ENCODE measurements at regions not wholly inside any gene's neighbourhood (a gene's known extent, or its start where the extent isn't known, plus 50 kb on each side); places are given as distances from the start of the nearest gene placed in this dataset.

DNA sequence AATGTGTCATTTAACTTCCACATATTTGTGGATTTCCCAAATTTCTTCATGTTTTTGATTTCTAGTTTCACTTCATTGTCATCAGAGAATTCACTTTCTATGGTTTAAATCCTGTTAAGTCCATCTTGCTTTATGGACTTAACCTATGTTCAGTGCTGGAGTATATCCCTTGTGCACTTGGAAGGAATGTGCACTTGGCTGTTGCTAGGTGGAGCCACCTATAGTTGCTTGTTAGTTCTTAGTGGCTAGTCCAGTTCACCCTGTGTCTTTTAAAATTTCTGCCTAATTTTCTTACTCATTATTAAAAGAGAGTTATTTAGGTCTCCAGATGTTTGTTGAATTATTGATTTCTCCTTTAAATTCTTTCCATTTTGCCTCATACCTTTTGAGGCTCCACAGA is 1472.5 kb upstream of the CDH6 start:
- DNase-seq (ENCODE audit: low read depth, low spot score), result no peak

DNA sequence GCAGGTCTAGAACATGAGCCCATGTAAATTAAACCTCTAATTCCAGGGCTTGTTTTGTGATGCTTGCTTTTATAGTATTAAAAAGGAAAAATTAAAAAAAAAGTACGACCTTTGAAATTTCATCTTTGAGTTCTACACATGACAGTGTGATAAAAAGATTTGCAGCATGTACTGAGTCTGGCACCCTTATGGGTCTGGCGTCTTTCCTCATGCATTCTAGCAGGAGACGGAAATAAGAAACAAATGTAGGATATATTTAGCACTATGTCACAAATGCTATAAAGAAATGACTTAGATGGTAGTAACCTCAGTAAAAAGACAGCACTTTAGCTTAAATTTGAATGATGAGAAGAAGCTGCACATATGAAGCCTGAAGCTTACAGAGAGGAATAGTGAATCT is 1474.3 kb upstream of the CDH6 start:
- DNase-seq (ENCODE audit: low read depth, low spot score), result no peak

DNA sequence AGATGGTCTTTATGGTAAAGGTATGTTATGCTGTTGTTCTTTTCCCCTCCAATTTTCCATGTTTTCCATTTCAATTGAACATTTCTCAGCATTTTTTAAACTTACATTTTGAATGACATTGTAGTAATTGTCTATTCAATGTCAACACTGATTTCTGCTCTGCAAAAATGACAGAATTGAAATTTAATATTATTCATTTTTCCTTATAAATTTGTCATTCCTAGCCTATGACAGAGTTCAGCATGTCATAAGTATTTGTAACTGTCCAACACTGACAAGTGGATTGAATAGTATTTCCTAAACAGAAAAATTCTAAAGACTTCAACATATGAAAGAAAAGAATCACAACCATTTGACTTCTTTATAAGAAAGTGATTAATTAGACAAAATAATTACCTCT is 1478.3 kb upstream of the CDH6 start:
- no peak for DNase-seq (ENCODE audit: low read depth, low spot score)

DNA sequence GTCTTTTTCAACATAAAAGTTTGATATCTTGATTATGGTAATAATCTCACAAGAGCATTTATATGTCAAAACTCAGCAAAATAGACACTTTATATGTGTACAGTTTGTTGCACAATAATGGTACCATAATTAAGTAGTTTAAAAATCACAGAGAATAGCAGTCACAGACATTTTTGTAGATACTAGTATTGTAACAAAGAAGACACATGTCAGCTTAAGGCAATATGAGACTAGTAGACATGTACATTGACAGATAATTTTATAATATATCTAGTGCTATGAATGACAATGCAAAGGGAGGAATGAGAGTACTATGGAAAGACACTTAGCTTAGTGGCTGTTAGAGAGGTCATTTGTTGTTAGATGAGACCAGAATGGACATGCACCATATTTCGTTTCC is 1490.6 kb upstream of the CDH6 start:
- no peak for DNase-seq (ENCODE audit: low read depth, low spot score)

DNA sequence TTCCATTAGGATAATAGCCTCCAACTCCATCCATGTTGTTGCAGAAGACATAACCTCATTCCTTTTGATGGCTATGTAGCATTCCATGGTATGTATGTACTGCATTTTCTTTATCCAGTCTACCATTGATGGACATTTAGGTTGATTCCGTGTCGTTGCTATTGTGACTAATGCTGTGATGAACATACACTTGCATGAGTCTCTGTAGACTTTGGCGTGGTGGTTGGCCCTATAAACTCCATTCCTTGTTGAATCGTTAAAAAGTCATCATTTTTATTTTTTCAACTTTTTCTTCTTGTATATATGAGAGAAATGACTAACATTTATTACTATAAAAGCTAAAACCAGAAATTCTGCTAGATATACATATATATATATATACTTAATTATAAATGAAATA is 1491.9 kb upstream of the CDH6 start:
- no peak for DNase-seq (ENCODE audit: low read depth, low spot score)

DNA sequence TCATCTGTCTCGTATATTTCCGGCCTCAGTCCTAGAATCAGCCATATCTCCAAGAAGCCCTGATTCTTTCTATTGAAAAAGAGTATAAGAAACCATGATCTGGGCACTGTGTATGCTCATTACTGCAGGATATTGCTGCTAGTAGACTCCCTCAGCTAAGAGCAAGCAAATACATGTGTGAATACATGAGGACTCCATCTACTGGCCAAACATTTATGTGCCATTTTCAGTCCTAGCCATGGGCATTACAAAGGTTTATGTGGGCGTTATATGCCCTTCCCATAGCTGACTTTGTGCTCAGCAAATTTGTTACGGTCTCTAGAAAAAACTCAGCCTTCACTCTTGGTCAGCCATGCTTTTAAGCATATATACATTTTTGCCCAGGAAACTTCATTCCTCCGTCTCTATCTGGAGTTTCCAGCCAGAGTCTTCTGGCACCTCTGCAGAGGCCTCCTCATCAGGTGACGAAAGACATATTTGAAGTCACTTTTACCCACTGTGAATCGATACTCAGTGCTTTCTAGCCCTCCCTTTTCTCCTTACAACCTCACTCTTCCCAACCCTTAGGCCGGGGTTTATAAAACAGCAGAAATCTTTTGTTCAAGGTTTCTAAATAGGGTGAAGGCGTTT is 1495.6 kb upstream of the CDH6 start:
- no peak for DNase-seq (ENCODE audit: low read depth, low spot score)

DNA sequence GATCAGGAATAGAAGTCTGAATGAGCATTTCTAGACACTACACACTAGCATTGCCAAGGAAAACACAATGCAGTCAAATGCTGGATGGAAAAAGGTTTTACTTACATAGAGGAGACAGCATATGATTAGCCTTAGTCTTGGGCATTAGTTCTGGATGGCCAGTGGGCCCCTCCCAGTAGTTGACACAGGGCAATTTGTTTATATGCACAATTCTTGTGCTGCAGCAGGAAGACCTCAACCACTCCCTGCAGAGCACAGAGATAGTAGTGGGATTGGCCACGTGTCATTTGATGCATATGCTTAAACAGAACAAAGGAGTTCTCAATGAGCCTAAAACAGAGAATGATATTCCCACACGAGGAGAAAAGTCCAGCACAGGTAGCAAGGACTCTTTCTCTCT is 1496.2 kb upstream of the CDH6 start:
- no peak for DNase-seq (ENCODE audit: low read depth, low spot score)

DNA sequence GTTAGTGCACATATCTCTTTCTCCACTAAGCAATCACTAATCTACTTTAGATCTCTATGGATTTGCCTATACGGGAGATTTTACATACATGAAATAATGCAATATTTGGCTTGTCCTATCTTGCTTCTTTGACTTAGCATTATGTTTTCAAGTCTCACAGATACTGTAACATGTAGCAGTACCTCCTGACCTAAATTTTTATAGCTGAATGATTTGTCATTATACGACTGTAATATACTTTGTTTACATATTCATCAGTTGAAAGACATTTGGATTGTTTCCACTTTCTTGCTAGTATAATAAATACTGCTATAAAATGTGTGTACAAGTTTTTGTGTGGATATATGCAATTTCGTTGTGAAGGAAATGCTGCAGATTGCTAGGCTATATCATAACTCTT is 1520.8 kb upstream of the CDH6 start:
- DNase-seq (ENCODE audit: low read depth, low spot score), result no peak

DNA sequence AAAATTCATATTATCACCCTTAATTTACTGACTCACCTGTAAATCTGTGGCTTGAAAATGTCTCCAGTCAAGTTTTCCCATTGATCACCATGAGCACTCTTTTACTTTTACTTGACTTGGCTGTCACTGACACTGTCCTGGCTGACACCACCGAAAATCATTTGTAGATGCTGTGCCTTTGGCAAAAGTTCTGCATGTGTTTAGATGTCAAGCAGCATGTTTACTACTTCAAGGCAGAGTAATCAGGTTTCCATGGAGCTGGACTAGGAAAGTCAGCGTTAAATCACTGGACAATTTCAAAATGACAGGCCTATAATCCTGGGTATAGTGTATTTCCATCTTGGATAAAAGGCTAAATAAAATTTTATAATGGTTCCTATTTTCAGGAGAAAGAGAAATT is 1530.6 kb upstream of the CDH6 start:
- no peak for DNase-seq (ENCODE audit: low read depth, low spot score)

DNA sequence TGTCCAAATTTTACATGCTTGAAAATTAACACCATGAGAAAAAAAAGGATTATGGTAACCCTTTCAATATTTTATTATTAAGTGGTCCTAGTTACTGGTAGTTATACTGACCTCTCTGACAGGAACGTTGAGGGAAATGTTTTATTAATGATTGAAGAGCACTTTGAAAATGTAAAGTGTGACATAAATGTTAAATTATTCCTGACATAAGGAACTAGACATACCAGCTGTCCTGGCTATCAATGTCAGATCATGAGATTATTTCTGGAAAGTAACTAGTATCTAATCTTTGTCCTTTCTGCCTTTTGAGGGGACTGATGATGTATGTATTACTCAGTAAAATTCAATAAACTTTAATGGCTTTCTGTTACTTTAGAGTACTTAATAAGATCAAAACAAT is 1538.5 kb upstream of the CDH6 start:
- DNase-seq (ENCODE audit: low read depth, low spot score), result no peak

DNA sequence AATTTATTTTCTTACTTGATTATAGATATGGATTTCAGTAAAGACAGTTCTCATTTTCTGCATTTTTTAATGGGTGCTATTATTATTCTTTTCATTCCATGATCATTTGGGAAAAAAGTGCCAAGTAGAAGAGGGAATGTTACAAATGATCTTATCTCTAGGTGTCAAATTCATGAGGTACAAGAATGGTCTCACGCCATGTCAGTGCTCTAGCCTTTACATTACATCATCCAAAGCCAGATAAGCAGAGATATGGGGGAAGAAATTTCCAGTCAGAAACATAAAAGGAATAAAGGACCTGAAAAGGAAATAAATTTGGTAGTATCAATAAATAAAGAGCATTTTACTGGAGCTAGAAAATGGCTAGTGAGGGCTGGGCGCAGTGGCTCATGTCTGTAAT is 1544.2 kb upstream of the CDH6 start:
- DNase-seq (ENCODE audit: low read depth, low spot score), result no peak

DNA sequence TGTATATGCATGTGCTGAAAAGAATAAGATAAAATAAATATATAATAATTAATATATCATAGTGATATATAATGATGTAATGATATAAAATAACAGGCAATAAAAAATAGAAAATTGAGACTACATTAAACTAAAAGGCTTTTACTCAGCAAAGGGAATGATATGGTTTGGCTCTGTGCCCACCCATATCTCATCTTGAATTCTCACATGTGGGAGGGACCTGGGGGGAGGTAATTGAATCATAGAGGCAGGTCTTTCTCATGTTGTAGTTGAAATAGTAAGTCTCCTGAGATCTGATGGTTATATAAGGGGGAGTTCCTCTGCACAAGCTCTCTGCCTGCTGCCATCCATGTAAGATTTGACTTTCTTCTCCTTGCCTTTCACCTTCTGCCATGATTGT is 1550.9 kb upstream of the CDH6 start:
- DNase-seq (ENCODE audit: low read depth, low spot score), result no peak

DNA sequence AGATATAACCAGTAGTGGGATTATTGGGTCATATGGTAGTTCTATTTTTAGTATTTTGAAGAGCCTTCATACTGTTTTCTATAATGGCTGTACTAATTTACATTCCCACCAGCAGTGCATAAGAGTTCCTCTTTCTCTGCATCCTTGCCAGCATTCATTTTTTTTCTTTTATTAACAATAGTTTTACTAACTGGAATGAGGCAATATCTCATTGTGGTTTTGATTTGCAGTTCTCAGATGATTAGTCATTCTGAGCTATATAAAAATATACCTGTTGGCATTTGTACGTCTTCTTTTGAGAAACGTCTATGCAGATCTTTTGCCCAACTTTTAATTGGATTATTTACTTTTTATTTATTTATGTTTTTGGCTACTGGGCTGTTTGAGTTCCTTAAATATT is 1579.3 kb upstream of the CDH6 start:
- no peak for DNase-seq (ENCODE audit: low read depth, low spot score)

DNA sequence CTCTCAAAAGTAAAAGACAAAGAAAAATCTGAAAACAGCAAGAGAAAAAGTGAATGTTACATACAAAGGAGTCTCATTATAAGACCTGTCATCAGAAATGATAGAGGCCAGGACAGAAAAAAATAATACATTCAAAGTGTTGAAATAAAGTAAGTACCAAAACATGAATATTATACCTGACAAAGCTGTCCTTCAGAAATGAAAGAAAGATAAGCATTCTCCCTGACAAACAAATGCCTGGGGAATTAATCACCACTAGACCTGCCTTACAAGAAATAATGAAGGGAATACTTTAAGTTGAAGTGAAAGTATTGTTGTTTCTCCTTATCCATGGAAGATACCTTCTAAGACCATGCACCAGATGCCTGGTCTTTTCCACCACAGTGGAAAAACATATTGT is 1605.2 kb upstream of the CDH6 start:
- DNase-seq (ENCODE audit: low read depth, low spot score), result no peak

DNA sequence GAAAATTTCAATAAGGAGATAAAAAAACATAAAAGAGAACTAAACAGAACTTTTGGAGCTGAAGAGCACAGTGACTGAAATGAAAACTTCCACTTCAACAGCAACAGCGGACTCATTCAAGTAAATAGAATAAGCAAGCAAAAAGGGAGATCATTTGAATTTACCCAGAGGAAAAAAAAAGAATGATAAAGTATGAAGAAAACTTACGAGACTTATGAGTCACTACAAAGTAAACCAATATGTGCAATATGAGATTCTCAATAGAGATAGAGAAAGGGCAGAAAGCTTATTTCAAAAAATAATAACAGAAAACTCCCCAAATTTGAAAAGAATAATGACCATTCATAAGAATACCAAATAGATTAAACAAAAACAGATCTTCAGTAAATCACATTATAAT is 1605.7 kb upstream of the CDH6 start:
- DNase-seq (ENCODE audit: low read depth, low spot score), result no peak

DNA sequence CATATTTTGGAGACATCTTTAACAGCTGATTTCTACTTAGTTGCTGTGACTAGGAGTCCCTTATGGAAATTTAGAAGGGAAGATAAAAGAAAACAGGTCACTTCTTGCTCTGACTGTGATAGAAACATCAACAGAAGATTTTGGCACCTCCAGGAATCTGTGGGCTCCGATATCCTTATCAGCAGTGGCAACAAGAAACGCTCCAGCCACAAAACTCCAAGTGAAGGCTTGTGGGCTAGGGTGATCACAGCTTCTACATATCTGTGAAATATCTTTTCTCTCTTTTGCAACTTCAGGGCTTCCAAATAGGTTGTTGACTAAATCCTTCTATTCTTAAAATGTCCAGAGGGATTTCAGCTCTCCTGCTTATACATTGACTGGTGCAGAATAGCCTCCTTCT is 1625.5 kb upstream of the CDH6 start:
- DNase-seq (ENCODE audit: low read depth, low spot score), result no peak

DNA sequence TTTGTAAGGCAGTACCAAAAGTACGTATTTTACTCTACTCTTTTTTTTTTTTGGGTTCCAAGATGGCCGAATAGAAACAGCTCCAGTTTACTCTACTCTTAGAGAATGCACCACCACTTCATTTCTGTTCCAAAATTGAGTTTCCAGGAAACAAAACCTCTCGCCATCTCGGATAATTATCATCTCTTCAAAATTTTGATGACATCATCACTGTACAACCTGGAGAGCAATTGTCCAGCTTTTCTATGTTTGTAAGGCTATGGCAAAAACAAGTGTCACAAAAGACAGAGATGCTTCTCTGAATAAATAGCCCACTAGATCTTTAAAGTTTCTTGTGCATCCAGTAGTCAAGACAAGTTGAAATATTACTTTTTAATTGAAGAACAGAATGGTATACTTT is 1631.9 kb upstream of the CDH6 start:
- no peak for DNase-seq (ENCODE audit: low read depth, low spot score)

DNA sequence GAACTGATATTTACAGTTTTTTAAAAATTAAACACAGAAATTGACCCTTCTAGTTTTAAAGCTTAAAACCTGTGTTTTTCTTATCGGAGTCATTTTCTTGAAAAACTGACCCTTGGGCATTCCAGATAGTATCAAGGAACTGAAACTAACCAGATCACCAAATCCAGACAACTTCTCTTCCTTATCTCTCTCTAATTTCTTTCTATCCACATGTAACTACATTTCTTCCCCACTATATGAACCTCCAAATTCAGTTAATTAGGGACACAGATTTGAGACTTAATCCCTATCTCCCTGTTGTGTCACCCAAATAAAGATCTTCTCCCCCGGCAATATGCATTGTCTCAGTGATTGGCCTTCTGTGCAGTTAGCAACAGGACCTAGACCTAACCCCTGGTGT is 1643.0 kb upstream of the CDH6 start:
- DNase-seq (ENCODE audit: low read depth, low spot score), result no peak

DNA sequence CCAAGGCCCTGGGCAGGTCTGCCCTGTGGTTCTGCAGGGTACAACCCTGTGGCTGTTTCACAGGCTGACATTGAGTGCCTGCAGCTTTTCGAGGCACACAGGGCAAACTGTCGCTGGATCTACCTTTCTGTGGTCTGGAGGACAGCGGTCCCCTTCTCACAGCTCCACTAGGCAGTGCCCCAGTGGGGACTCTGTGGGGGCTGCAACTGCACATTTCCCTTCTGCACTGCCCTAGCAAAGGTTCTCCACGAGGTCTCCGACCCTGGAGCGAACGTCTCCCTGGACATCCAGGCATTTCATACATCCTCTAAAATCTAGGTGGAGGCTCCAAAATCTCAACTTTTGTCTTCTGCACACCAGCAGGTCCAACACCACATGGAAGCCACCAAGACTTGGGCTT is 1645.2 kb upstream of the CDH6 start:
- DNase-seq (ENCODE audit: low read depth, low spot score), result no peak

DNA sequence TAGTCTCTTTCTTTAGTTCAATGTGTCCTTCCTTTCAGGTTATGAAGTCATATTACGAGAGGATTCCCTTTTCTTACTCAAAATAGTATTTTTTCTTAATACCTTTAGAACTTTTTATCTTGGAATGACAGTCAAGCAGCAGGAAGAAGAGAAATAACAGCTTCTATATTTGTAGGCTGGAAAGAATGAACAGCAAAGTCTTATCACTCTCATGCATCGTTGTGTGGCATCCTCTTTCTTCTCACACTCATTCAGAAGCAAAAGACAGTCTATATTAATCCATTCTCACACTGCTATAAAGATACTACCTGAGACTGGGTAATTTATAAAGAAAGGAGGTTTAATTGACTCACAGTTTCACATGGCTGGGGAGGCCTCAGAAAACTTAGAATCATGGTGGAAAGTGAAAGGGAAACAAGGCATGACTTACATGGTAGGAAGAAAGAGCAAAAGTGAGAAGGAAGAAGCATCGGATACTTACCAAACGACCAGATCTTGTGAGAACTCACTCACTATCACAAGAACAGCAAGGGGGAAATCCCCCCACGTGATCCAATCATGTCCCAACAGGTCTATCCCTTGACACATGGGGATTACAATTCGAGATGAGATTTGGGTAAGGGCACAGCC is 1646.1 kb upstream of the CDH6 start:
- no peak for DNase-seq (ENCODE audit: low read depth, low spot score)

DNA sequence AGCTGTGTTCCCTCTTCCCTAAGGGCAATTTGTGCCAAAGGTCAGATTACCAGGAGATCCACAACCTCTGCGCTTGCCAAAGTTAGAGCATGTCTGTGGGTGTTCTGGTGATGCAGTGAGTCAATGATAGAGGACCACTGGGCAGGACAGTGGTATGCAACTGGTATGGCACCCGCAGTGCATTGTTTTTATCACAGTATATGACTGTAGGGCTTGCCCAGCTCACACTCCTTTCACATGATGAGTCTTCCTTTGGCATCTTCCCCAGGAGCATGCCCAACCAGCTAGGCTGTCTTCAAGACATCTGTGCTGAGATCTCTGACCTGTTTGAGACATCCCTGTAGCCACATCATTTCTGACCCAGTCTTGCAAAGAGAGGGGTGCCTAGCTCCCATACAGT is 1650.0 kb upstream of the CDH6 start:
- DNase-seq (ENCODE audit: low read depth, low spot score), result no peak

DNA sequence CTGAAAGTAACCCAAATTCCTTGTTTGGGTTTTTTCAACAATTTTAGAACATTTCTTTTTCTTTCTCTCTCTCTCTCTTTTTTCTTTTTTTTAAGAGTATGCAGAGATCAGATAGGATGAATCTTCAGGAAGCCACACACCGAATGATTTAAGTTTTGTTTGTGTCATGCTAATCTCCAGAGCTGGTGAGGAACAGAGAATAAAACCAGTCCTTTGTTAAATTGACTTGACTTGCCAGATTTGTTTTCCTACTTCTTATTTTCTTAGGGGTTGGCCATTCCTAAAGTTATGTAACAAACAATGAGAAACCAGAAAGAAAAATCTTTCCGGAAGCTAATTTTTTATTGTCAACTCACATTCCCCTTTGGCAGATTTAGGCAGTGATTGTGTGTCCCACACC is 1669.3 kb upstream of the CDH6 start:
- no peak for DNase-seq (ENCODE audit: low read depth, low spot score)

DNA sequence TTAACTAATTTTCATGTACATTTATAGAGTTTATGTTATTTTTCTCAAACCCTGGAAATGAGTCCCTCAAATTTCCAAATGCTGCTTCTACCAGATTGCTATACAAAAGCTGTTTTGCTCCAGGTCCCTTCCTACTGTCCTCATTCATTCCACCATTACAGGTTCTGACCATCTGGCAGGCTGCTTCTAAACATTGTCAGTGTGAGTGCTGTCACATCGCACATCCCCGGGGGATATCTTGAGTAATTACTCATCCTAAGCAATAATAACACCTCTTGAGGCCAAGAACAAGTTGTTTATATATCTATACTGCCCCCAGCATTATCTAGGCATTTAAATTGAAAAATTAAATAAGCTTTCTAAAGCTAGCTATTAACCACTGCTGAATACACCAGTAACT is 1675.3 kb upstream of the CDH6 start:
- no peak for DNase-seq (ENCODE audit: low read depth, low spot score)

DNA sequence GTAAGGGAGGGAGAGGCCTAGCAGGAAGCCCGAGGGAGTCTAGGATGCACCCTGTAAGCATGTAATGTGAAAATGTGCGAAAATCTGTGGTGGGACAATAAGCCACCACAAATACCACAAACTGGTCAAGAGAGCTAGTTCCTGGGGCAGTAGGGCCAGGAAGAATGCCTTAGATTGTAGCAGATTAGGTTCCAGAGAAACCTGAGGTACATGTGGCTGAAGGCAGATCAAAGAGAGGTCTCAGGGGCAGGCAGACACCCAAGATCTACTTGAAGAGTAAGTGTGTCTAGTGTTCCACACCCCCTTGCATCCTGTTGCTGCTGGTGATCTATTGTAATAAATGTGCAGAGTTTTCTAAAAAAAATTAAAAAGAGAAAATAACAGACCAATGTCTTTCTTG is 1677.3 kb upstream of the CDH6 start:
- no peak for DNase-seq (ENCODE audit: low read depth, low spot score)
